ENCODE measurements at regions not wholly inside any gene's neighbourhood (a gene's known extent, or its start where the extent isn't known, plus 50 kb on each side); places are given as distances from the start of the nearest gene placed in this dataset.

- DNase-seq (ENCODE audit: low spot score) = no peak
Observed at GRCh38 chr3:90015688-90016356, 908.4 kb downstream of the EPHA3 start.

GRCh38 chr3:90016555-90016954 is 909.1 kb downstream of the EPHA3 start:
- DNase-seq (ENCODE audit: low spot score) = no peak

GRCh38 chr3:90018779-90019178 is 911.4 kb downstream of the EPHA3 start:
- no peak for DNase-seq (ENCODE audit: low spot score)

- DNase-seq (ENCODE audit: low spot score) = no peak
Observed at GRCh38 chr3:90025019-90025418, 917.6 kb downstream of the EPHA3 start.

- DNase-seq (ENCODE audit: low spot score) = no peak
Observed at GRCh38 chr3:90026406-90026805, 919.0 kb downstream of the EPHA3 start.

- no peak for DNase-seq (ENCODE audit: low spot score)
Observed at GRCh38 chr3:90031121-90031520, 923.7 kb downstream of the EPHA3 start.

GRCh38 chr3:90032980-90033641 is 925.7 kb downstream of the EPHA3 start:
- DNase-seq (ENCODE audit: low spot score) = no peak

GRCh38 chr3:90034038-90034437 is 926.6 kb downstream of the EPHA3 start:
- DNase-seq (ENCODE audit: low spot score) = no peak

GRCh38 chr3:90035643-90036042 is 928.2 kb downstream of the EPHA3 start:
- no peak for DNase-seq (ENCODE audit: low spot score)

- DNase-seq (ENCODE audit: low spot score) = no peak
Observed at GRCh38 chr3:90036939-90037469, 929.6 kb downstream of the EPHA3 start.

GRCh38 chr3:90039994-90040393 is 932.6 kb downstream of the EPHA3 start:
- no peak for DNase-seq (ENCODE audit: low spot score)

GRCh38 chr3:90040554-90040953 is 933.1 kb downstream of the EPHA3 start:
- DNase-seq (ENCODE audit: low spot score) = no peak

- DNase-seq (ENCODE audit: low spot score) = no peak
Observed at GRCh38 chr3:90041995-90042394, 934.6 kb downstream of the EPHA3 start.

- DNase-seq (ENCODE audit: low spot score) = no peak
Observed at GRCh38 chr3:90043287-90043686, 935.9 kb downstream of the EPHA3 start.

- no peak for DNase-seq (ENCODE audit: low spot score)
Observed at GRCh38 chr3:90044084-90044816, 936.8 kb downstream of the EPHA3 start.

GRCh38 chr3:90052425-90052950 is 945.1 kb downstream of the EPHA3 start:
- DNase-seq (ENCODE audit: low spot score) = no peak

- DNase-seq (ENCODE audit: low spot score) = no peak
Observed at GRCh38 chr3:90054311-90054710, 946.9 kb downstream of the EPHA3 start.

GRCh38 chr3:90055666-90056065 is 948.2 kb downstream of the EPHA3 start:
- DNase-seq (ENCODE audit: low spot score) = no peak

- no peak for DNase-seq (ENCODE audit: low spot score)
Observed at GRCh38 chr3:90056281-90057032, 949.0 kb downstream of the EPHA3 start.

GRCh38 chr3:90062016-90062415 is 954.6 kb downstream of the EPHA3 start:
- DNase-seq (ENCODE audit: low spot score) = no peak

GRCh38 chr3:90062631-90063200 is 955.3 kb downstream of the EPHA3 start:
- DNase-seq (ENCODE audit: low spot score) = no peak

- no peak for DNase-seq (ENCODE audit: low spot score)
Observed at GRCh38 chr3:90068783-90069182, 961.4 kb downstream of the EPHA3 start.

All from globus pallidus (tissue), 1 donor.